ENCODE measurements at regions not wholly inside any gene's neighbourhood (a gene's known extent, or its start where the extent isn't known, plus 50 kb on each side); places are given as distances from the start of the nearest gene placed in this dataset.

- TF ChIP-seq SUZ12 (IDR thresholded peaks at IDR 0.05; ENCODE audit: extremely low read depth, insufficient read depth, insufficient read length) (no peak), YY1 (IDR thresholded peaks at IDR 0.05; ENCODE audit: insufficient read depth, insufficient read length) (no peak)
Observed at GRCh38 chr2:76330865-76331264, 620.1 kb upstream of the GCFC2 start.

All from NT2/D1 (cell line).